Ecto neural progenitor cell (in vitro differentiated cells): ENCODE measurements at regions not wholly inside any gene's neighbourhood (a gene's known extent, or its start where the extent isn't known, plus 50 kb on each side); places are given as distances from the start of the nearest gene placed in this dataset.
"Not testable (repeated sequence)": the region's sequence is repeated elsewhere in the genome, so short reads cannot be mapped to it uniquely, and the experiment has no call there.

Experiments used
- DNase-seq: peaks from one replicate; pipeline ENCODE4 v3.0.0-alpha.2; 2018; ENCODE audit warnings: low spot score

DNA sequence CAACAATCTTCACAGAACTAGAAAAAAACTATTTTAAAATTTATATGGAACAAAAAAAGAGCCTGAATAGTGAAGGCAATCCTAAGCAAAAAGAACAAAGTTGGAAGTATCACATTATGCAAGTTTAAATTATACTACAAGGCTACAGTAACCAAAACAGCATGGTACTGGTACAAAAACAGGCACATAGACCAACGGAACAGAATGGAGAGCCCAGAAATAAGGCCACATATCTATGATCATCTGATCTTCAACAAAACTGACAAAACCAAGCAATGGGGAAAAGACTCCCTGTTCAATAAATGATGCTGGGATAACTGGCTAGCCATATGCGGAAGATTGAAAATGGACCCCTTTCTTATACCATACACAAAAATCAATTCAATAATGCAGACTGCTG is 74.4 kb upstream of the RTN4 start:
- not testable (repeated sequence) for DNase-seq

DNA sequence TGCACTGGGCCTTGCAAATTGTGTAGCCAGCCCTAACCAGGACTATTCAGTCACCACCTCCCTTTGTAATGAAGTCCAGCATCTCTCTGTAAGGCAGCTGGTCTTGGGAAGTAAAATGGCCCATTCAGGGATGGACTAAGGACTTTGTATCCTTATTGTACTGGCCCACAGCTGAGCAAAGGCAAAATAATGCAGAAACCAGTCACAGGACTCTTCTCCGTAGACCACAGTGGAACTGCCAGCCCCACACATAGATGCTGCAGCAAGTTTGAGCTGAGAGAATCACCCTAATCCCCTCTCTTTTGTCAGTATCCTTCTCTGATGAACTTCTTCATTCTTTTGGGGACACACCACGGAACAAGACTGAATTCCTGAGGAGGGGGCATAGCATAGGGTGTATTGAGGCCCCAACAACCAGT is 73.6 kb upstream of the RTN4 start:
- no peak for DNase-seq

DNA sequence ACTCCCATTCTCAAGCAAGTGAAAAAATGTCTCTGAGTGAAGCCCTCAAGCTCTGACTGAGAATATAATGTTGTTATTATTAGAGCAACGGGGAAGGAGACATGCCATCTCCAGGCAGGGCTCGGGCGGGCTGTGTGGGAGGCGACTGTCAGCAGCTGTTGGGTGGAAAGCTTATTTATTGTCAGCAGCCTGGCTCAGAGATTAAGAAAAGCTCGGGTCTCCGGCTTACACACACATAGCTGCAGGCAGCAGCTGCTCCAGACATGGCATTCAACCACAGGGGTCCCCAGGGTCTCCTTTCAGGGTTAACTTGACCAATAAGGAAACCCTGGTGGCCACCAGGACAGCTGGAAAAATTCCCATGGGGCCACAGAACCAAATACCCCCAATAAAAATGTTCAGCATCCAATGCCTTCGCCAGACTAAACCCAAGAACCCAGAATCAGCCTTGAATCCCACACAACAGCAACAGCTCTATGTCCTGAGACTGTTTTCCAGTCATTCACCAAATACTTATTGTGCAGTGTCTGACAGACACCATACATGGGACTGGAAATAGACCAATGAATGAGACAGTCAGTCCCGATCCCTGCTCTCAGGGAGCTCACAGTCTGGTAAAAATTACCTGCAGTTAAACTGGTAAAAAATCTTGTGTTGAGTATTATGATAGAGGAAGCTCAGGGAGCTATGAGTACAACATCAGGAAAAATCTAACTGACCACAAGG is 70.5 kb upstream of the RTN4 start:
- DNase-seq, result peak; percentile 67

DNA sequence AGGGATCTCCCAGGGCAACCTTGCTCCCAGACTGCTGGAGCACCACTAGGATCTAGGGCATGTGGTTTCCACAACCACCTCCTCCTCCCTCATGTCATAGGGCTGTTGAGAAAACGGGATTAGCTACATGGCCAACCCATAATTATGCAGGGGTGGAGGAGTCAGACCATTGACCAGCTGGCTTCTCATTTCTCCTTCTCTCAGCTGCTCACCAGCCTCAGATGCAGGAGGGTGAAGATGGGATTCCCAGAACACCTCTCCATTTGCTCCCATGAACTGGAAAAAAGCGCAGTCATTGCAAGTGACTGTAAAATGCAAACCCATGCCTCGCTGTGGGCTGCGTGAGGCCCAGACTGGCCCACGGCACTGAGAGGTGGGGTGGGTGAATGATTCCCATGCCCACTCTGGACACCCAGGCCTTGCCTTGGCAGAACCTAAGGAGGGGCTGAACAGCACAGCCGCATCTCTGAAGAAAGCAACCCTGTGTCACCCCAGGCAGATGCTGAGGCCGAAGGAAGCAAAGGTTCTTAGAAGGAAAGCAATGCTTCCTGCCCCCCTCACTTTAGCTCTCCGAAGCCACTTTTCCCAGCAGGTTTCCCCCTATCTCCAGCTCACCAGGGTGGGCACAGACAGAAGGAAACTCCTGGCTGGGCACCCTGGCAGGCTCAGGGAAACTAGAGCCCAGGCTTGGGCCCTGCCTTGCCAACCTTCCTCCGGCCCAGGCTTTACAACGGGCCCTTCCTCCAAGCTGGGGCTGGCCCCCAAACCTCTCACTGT is 69.6 kb upstream of the RTN4 start:
- peak; percentile 46 for DNase-seq

DNA sequence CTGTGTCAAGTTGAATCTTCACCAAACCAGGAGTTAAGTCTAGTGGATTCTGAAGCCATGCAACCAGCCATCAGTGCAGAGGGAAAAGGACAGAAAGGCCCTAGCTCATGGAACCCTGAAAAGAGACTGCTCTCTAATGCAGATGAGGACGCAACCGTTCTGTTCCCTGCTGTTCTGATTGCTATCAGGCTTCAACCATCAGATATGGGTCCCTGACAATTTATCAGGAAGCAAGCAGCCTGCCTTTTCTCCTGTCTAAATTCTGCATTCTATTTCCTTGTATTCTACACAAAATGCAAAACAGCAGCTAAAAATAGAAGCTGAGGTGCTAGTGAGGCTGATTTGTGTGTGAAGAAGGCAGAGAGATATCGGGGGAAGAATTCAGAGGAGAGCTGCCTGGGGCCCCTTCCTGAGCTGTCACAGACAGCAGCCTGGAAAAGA is 68.4 kb upstream of the RTN4 start:
- DNase-seq, result peak; percentile 15

DNA sequence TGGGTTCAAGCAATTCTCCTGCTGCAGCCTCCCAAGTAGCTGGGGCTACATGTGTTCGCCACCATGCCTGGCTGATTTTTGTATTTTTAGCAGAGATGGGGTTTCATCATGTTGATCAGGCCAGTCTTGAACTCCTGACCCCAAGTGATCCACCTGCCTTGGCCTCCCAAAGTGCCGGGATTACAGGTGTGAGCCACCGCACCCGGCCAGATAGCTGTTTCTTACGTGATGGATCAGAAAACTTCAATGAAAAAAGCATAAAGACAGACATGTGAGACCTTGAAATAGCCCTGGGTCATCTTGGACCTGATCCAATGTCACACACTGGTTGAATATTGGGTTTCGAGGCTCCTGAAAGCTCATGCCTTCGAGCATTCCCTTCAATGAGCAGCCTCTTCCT is 66.7 kb upstream of the RTN4 start:
- no peak for DNase-seq

DNA sequence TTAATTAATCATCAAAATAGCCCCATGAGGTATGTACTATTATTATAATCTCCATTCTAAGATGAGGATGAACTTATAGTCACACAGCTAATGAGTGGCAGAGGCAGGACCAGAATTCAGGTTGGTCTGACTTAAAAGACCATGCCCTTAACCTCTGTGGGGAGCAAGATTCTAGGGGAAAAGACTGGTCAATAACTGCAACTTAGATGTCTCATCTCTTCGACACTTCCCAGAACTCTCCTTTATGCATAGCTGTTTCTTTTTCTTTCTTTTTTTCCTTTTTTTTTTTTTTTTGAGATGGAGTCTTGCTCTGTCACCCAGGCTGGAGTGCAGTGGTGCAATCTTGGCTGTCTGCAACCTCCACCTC is 66.3 kb upstream of the RTN4 start:
- DNase-seq, result no peak

DNA sequence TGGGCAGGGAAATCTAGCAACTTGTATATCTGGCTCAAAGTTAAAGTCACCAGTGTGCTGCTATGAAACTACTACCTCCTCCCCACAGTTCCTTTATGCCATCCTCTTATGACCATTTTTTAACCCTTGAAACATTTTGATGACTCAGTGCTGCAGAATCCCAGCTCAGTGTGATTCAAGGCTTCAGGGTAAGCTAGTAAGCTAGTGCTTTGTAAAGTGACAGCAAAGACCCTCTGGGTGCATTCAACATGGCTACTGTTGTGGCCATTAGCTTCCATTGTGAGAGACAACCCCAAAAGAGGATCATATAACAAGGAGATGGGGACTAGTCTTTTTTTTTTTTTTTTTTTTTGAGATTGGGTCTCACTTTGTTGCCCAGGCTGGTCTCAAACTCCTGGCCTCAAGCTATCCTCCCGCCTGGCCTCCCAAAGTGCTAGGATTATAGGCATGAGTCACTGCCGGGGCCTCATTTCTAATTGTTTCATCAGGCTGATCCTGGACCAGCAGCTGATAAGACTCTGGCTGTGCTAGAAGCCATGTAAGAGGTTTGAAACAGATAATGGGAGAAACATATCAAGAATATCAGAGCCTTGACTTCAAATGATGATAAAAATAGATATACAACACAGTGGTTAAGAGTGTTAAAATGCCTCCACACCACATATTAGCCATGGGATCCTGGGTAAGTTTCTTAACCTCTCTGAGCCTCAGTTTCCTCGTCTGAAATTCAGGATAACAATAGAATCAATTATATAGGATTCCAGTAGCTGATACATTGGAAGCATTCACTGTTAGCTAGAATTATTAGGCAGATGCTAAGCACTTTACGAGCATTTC is 65.7 kb upstream of the RTN4 start:
- no peak for DNase-seq

DNA sequence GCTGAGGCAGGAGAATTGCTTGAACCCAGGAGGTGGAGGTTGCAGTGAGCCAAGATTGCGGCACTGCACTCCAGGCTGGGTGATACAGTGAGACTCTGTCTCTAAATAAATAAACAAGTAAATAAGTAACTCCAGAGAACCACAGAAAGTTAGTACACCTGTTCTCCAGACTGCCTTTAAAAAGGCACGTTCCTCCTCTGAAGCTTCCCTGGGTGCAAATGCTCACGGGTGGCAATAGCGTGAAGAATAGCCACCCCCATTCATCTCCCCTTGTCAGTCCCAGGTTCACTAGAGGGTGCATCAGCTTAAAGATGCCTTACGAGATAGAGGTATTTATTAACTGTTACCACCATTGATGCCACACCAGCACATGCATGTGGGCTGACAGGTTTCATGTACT is 64.3 kb upstream of the RTN4 start:
- DNase-seq, result no peak

DNA sequence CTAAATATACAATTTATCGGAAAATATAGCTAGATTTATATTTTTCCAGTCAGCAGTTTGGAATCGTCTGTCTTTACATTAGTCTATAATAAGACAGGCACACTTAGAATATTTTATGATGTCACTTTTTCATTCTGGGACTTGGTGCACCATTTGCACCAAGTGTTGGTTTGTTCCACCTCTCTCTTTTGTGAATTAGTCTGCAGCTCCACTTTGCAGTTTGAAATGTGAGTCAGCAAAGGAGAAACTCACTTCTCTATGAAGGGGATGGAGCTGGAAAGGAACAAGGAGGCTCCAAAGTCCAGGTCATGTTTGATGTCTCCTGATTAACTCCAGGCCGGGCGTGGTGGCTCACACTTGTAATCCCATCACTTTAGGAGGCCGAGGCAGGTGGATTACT is 63.8 kb upstream of the RTN4 start:
- no peak for DNase-seq

DNA sequence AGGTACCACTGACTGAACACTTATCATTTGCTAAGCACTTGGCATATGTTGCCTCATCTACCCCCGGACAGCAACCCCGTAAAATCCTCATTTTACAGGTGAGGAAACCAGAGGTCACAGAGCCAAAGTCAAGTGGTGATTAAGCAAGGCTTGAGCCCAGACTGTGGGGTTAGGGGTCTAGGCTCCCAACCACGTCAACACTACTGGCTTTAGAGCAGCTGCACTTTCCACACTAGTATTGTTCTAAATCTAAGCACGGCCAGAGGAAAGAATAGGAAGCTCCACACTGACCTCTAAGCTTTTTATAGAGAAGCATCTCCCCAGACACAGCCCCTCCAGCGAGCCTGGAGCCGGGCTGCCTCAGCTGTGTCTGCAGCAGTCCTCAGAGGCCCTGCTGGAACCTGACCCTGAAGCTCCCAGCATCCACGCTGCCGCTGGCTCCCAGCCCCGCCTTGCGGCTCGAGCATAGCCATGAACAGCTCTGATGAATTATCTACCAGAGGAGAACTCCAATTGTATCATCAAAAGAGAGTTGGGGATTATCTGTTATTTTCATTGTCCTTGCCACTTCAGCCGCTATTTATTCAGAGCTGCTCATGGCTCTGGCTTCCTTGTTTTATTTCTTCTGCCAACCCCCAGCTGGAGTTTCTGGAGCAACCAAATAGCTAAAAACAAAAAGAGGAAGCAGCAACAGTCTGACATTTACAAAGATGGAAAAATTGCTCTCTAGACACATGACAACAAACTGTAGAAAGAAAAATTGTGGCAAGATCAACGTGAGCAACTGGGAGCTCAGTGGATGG is 62.2 kb upstream of the RTN4 start:
- DNase-seq, result peak; percentile 54

DNA sequence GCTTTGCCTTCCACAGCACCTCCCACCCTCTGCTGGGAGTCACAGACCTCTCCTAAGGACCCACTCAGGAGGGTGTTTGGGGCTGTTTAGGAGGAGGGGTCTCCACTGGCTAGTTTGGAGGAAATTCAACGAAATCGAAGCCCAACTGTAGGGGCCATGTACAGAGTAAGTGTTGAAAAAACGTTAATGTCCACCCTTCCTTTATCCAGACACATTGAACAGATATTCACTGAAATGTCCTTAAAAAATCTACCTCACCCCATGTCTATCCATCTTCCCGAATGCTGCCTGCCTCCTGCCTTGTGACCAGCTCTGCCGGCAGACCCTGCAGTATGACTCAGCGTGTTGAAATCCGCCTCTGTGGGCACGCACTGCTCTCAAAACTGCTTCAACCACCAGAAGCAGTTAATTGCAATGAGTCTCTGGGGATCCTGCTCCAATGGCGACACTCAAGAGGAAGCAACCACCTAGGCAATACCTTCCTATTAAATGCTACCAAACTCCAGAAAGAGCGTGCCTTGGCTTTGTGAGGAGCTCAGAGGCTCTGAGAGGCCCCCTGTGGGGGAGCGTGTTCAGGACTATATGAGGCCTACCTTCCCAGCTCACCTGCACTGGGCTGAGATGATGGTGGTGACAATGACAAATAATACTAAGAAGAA is 61.4 kb upstream of the RTN4 start:
- peak; percentile 50 for DNase-seq

DNA sequence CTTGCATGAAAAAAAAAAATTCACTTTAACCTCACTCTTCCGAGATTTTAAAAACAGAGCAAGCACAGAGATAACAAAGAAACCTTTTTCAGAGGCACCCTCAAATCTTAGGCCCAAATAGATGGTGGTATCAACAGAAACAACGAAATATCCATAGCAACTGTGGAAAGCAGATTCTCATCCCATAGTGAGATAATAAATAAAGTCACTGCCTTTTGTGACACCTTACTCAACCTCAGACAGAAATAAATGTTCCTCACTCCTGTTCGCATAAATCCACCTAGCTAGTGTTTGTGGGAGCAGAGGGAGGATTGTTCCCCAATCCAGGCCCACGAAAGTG is 60.9 kb upstream of the RTN4 start:
- DNase-seq, result no peak

DNA sequence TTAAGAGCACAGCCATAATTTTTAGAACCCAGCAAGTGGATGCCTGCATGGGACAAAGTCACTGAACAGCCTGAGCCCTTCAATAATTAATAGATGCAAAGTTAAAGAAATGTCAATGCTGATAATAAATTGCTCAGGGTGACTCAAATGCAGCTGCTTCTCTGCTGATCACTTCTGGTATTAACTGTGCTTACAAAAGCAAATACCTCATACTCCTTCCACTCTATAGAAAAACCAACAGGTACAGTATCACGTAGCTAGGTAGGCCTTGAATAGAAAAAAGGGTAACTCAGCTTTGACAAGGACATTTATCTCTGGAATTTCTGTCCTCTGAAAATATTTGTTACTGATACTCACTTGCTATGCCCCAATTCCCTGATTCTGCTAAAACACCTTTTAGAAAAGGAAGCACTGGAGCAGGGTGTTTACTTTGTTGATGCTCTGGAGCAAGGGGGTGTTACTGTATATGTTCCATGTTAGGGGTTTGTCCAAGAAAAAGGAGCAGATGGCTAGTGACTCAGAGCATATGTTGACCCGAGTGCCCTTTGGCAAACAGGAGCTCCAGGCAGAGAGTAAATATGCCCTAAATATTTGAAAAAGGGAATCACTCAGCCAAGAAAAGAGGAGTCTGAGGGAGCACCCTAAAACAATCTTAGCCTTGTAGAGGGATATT is 59.1 kb upstream of the RTN4 start:
- DNase-seq, result no peak

DNA sequence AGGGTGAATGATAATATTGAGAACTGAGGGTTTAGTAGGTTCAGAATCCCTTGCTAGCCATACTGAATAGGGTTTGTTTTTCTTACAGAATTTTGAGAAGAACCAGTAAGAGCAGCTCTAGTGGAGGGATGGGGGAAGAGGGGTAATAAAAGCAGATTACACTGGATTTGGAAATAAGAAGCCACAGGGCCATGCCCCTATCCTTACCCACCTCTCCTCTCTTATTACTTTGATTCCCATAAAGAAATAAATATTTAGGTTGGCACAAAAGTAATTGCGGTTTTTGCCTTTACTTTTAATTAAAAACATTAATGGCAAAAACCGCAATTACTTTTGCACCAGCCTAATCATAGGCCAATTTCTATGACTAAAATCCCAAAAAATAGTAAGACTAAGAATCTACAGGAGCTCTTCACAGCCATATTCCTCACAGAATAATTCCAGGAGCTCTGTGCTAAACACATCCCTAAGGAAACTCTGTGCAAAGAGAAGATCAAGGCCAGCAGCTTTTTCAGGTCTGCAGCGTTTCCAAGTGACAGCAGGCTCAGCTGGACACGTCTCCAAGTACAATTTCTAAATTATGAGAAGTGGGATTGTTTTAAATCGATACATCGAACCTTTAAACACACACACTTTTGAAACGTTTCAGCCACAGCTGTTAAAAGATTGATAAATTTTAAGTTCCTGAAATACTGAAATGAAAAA is 58.4 kb upstream of the RTN4 start:
- no peak for DNase-seq

DNA sequence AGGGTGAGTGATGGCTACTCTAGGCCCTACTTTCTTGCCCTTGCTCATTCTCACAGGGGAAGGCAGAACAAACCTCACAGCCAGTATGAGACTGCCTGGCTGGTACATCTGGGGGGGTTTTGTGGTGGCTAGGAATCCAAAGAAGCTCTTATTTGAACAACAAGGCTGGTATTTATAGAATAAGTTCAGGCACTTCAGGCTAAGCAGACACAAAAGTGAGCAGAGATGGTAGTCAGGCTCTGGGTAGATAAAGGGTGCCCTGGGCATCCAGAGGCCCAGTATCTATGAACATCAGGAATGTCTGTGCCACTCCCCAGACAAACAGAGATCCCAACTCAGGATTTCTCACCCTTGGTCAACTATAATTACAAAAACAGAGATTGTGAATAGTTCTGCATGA is 57.2 kb upstream of the RTN4 start:
- no peak for DNase-seq

DNA sequence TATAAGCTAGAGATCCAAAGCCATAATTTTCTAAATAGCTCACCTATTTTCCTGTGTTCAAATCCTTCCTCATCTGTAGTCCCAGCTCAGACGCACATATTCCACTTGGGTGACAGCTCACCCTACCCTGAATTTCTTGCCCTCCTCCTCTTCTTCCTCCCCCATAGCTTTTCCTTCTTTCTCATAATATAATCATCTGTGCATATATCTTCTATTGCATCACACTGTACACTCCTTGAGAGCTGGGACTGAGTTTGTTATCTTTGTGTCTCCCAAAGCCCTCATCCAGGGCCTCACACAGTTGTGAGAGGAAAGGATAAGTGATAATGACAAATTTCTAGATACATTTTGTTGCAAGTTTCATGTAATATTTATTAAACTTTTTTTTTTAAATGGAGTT is 55.9 kb upstream of the RTN4 start:
- DNase-seq, result no peak

DNA sequence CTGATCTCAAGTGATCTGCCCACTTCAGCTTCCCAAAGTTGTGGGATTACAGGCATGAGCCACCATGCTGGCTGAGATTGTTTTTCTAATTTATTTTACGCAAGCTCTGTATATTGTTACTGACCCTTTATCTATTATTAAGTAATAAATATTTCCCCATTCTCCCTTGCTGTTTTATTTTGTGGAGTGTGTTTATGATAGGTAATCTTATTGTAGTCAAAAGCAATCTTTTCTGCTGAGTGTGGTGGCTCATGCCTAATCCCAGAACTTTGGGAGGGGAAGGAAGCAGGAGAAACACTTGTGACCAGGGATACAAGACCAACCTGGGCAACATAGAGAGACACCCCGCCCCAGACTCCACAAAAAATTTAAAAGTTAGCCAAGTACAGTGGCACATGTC is 55.2 kb upstream of the RTN4 start:
- DNase-seq, result no peak

DNA sequence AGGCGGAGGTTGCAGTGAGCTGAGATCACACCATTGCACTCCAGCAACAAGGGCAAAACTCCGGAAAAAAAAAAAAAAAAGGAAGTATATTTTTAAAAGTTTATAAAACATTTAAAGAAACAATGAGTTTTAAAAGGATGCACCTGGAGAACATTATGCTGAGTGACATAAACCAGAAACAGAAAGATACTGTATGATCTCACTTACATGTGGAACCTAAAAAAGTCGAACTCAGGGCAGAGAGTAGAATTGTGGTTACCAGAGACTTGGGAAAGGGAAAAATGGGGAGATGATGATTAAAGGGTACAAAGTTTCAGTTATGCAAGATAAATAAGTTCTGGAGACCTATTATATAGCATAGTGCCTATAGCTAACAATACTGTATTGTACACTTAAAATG is 52.8 kb upstream of the RTN4 start:
- DNase-seq, result no peak

DNA sequence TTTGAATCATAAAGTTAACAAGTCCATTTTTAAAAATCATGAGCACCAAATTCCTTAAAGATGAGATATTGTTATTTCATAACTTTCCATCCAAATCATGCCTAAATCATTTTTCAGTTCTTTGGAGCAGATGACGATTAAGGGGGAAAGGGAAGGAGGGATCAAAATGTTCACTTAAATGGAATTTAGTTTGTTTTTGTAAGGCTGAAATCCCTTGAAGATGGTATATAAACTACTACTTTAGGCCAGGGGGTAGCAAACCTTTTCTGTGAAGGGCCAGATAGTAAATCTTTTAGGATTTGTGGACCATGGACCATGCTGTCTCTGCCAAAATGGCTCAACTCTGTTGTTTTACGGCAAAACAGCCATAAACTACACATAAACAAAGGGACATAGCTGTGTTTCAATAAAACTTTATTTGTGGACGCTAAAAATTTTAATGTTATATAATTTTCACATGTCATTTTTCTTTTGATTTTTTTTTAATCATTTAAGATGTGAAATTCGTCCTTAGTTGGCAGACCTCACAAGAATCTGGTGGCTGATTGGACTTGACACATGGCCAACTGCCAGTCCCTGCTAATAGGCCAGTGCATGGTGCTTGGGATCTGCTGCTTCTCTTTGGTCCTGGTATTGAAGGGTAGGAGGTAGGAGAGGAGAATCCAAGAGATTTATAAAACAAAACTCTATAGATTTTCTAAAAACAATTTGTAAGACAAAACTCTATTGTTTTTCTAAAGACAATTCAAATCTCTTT is 52.0 kb upstream of the RTN4 start:
- no peak for DNase-seq
